ENCODE measurements at regions not wholly inside any gene's neighbourhood (a gene's known extent, or its start where the extent isn't known, plus 50 kb on each side); places are given as distances from the start of the nearest gene placed in this dataset.
"Not testable (repeated sequence)": the region's sequence is repeated elsewhere in the genome, so short reads cannot be mapped to it uniquely, and the experiment has no call there.

GRCh38 chr7:89695241-89695640, 459.0 kb upstream of the STEAP1 start:
- Histone ChIP-seq H3K4me1 (no peaks in the 10 kb centered on the region), H3K9me3 (no peaks in the 10 kb centered on the region), H3K36me3 (no peaks in the 10 kb centered on the region), H3K27me3 (no peaks in the 10 kb centered on the region), H3K4me3 (ENCODE audit: low read depth, low read length) (no peak overlapping the region)
- no peak for TF ChIP-seq CTCF (IDR thresholded peaks at IDR 0.05; ENCODE audit: low read depth, low read length)
- no peak for DNase-seq

DNA sequence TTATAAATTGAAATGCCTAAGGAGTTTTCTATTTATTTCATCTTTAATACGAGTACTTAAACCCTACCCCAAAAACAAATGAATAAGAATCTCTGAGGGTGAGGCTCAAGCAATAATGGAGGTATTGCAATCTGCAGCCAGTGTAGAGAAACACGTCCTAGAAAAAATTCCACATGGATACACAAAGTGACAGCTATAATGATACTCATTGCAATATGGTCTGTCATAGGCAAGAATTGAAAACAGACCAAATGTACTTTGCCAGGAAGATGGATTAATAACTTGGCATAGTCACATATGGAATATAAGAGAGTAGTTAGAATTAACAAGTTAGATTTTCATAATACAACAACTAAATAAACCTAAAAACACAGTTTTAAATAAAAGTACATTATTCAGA, 440.1 kb upstream of the STEAP1 start:
- no peak for DNase-seq
- H3K9me3 ChIP-seq: no peaks in the 10 kb centered on the region
- no peaks in the 10 kb centered on the region for H3K36me3 ChIP-seq
- H3K4me1 ChIP-seq: no peaks in the 10 kb centered on the region
- TF ChIP-seq CTCF (IDR thresholded peaks at IDR 0.05; ENCODE audit: low read depth, low read length): no peak
- no peak overlapping the region for H3K4me3 ChIP-seq (ENCODE audit: low read depth, low read length)
- H3K27me3 ChIP-seq: no peaks in the 10 kb centered on the region

DNA sequence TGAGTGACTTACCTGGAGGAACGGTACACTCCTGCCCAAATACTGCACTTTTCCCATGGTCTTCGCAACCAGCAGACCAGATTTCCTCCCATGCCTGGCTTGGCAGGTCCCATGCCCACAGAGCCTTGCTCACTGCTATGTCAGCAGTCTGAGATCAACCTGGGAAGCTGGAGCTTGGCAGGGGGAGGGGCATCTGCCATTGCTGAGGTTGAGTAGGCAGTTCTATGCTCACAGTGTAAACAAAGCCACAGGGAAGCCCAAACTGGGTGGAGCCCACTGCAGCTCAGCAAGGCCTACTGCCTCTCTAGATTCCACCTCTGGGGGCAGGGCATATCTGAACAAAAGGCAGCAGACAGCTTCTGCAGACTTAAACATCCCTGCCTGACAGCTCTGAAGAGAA, 435.3 kb upstream of the STEAP1 start:
- not testable (repeated sequence) for H3K27me3 ChIP-seq; H3K4me1 ChIP-seq; H3K9me3 ChIP-seq; H3K36me3 ChIP-seq; H3K4me3 ChIP-seq (ENCODE audit: low read depth, low read length); DNase-seq

- no peaks in the 10 kb centered on the region for H3K4me1 ChIP-seq
- no peak overlapping the region for H3K4me3 ChIP-seq (ENCODE audit: low read depth, low read length)
- H3K36me3 ChIP-seq: no peaks in the 10 kb centered on the region
- no peak for DNase-seq
- no peaks in the 10 kb centered on the region for H3K9me3 ChIP-seq
- no peak for TF ChIP-seq CTCF (IDR thresholded peaks at IDR 0.05; ENCODE audit: low read depth, low read length)
- no peaks in the 10 kb centered on the region for H3K27me3 ChIP-seq
These were observed 425.8 kb upstream of the STEAP1 start for GRCh38 chr7:89728481-89728880.

GRCh38 chr7:89731751-89732445, 422.4 kb upstream of the STEAP1 start:
- no peaks in the 10 kb centered on the region for H3K9me3 ChIP-seq
- no peak for DNase-seq
- H3K4me1 ChIP-seq: no peaks in the 10 kb centered on the region
- no peaks in the 10 kb centered on the region for H3K36me3 ChIP-seq
- no peaks in the 10 kb centered on the region for H3K27me3 ChIP-seq
- TF ChIP-seq CTCF (IDR thresholded peaks at IDR 0.05; ENCODE audit: low read depth, low read length): no peak
- H3K4me3 ChIP-seq (ENCODE audit: low read depth, low read length): no peak overlapping the region

DNA sequence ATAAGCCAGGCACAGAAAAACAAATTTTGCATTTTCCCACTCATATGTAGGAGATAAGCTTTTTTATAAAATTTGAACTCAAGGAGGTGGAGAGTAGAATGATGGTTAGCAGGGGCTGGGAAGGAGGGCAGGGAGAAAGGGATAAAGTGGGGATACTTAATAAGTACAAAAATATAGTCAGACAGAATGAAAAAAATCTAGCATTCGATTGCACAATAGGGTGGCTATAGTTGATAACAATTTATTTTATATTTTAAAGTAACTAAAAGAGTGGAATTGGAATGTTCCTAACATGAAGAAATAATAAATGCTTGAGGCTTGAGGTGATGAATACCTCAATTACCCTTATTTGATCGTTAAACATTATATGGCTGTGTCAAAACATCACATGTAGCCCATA, 415.7 kb upstream of the STEAP1 start:
- DNase-seq: no peak
- no peaks in the 10 kb centered on the region for H3K36me3 ChIP-seq
- no peak for TF ChIP-seq CTCF (IDR thresholded peaks at IDR 0.05; ENCODE audit: low read depth, low read length)
- no peaks in the 10 kb centered on the region for H3K27me3 ChIP-seq
- H3K9me3 ChIP-seq: no peaks in the 10 kb centered on the region
- H3K4me3 ChIP-seq (ENCODE audit: low read depth, low read length): no peak overlapping the region
- no peaks in the 10 kb centered on the region for H3K4me1 ChIP-seq

GRCh38 chr7:89757910-89758309, 396.4 kb upstream of the STEAP1 start:
- no peaks in the 10 kb centered on the region for H3K4me1 ChIP-seq
- no peaks in the 10 kb centered on the region for H3K36me3 ChIP-seq
- H3K4me3 ChIP-seq (ENCODE audit: low read depth, low read length): no peak overlapping the region
- no peaks in the 10 kb centered on the region for H3K27me3 ChIP-seq
- no peak for TF ChIP-seq CTCF (IDR thresholded peaks at IDR 0.05; ENCODE audit: low read depth, low read length)
- H3K9me3 ChIP-seq: no peaks in the 10 kb centered on the region
- no peak for DNase-seq

All from BE2C (cell line).